ENCODE measurements at regions not wholly inside any gene's neighbourhood (a gene's known extent, or its start where the extent isn't known, plus 50 kb on each side); places are given as distances from the start of the nearest gene placed in this dataset.

DNA sequence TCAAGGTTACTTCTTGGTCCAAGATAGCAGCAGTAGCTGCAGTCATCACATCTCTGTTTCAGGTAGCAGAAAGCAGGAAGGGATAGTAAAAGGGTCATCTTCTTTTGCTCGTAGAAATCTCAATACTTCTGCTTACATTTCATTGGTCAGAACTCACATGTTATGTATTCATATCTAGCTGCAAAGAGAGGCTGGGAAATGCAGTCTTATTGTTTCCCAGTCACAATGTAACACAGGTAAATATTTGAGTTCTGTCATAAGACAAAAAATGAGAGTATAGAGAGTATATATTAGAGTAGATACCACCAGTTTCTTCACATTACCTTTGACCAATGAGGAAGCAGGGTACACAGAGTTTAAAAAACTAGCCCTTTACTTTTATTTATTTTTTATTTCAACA, 132.4 kb upstream of the ITGA6 start:
- no peak for TF ChIP-seq TCF4 (CRISPR knock-in tag; IDR thresholded peaks at IDR 0.05; ENCODE audit: borderline replicate concordance)
- ATAC-seq = no peak

DNA sequence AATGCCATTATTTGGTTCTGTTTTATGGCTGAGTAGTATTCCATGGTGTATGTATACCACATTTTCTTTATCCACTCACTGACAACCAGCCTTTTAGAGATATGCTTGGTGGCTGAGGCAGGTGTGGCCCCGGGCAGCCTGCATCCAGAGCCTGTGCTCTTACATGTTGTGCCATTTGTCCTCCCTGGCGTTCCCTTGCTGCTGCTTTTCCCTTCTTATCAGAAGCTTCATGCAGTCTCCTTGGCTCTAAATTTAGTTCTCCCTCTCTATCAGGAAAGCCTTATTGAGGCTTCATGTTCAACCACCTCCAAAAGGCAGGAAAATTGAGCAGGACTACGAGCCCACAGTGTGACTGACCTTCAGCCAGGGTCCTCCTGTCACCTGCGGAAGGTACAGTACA, 131.7 kb upstream of the ITGA6 start:
- ATAC-seq = no peak
- TF ChIP-seq ZC3H10 (CRISPR knock-in tag; IDR thresholded peaks at IDR 0.05) (no peak), RARB (CRISPR knock-in tag; IDR thresholded peaks at IDR 0.05) (no peak), ARNTL (CRISPR knock-in tag; IDR thresholded peaks at IDR 0.05; ENCODE audit: borderline replicate concordance, low read depth) (no peak), OSR1 (CRISPR knock-in tag; IDR thresholded peaks at IDR 0.05) (no peak), ZFP3 (CRISPR knock-in tag; IDR thresholded peaks at IDR 0.05) (no peak), ZNF70 (CRISPR knock-in tag; IDR thresholded peaks at IDR 0.05) (no peak), SNAI2 (CRISPR knock-in tag; IDR thresholded peaks at IDR 0.05) (no peak), TOX (CRISPR knock-in tag; IDR thresholded peaks at IDR 0.05; ENCODE audit: borderline replicate concordance) (no peak), BACH2 (CRISPR knock-in tag; IDR thresholded peaks at IDR 0.05; ENCODE audit: borderline replicate concordance) (no peak), ESRRG (CRISPR knock-in tag; IDR thresholded peaks at IDR 0.05) (no peak), TCF4 (CRISPR knock-in tag; IDR thresholded peaks at IDR 0.05; ENCODE audit: borderline replicate concordance) (no peak), ZNF8 (CRISPR knock-in tag; IDR thresholded peaks at IDR 0.05) (no peak), ZFP30 (CRISPR knock-in tag; IDR thresholded peaks at IDR 0.05) (no peak)
- TF ChIP-seq, protein P1, sequence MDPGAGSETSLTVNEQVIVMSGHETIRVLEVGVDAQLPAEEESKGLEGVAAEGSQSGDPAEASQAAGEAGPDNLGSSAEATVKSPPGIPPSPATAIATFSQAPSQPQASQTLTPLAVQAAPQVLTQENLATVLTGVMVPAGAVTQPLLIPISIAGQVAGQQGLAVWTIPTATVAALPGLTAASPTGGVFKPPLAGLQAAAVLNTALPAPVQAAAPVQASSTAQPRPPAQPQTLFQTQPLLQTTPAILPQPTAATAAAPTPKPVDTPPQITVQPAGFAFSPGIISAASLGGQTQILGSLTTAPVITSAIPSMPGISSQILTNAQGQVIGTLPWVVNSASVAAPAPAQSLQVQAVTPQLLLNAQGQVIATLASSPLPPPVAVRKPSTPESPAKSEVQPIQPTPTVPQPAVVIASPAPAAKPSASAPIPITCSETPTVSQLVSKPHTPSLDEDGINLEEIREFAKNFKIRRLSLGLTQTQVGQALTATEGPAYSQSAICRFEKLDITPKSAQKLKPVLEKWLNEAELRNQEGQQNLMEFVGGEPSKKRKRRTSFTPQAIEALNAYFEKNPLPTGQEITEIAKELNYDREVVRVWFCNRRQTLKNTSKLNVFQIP (CRISPR knock-in tag; IDR thresholded peaks at IDR 0.05; ENCODE audit: borderline replicate concordance, low read depth) = no peak
- TF ChIP-seq, protein P2, sequence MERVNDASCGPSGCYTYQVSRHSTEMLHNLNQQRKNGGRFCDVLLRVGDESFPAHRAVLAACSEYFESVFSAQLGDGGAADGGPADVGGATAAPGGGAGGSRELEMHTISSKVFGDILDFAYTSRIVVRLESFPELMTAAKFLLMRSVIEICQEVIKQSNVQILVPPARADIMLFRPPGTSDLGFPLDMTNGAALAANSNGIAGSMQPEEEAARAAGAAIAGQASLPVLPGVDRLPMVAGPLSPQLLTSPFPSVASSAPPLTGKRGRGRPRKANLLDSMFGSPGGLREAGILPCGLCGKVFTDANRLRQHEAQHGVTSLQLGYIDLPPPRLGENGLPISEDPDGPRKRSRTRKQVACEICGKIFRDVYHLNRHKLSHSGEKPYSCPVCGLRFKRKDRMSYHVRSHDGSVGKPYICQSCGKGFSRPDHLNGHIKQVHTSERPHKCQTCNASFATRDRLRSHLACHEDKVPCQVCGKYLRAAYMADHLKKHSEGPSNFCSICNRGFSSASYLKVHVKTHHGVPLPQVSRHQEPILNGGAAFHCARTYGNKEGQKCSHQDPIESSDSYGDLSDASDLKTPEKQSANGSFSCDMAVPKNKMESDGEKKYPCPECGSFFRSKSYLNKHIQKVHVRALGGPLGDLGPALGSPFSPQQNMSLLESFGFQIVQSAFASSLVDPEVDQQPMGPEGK (CRISPR knock-in tag; IDR thresholded peaks at IDR 0.05; ENCODE audit: borderline replicate concordance) = no peak
- TF ChIP-seq, protein P3, sequence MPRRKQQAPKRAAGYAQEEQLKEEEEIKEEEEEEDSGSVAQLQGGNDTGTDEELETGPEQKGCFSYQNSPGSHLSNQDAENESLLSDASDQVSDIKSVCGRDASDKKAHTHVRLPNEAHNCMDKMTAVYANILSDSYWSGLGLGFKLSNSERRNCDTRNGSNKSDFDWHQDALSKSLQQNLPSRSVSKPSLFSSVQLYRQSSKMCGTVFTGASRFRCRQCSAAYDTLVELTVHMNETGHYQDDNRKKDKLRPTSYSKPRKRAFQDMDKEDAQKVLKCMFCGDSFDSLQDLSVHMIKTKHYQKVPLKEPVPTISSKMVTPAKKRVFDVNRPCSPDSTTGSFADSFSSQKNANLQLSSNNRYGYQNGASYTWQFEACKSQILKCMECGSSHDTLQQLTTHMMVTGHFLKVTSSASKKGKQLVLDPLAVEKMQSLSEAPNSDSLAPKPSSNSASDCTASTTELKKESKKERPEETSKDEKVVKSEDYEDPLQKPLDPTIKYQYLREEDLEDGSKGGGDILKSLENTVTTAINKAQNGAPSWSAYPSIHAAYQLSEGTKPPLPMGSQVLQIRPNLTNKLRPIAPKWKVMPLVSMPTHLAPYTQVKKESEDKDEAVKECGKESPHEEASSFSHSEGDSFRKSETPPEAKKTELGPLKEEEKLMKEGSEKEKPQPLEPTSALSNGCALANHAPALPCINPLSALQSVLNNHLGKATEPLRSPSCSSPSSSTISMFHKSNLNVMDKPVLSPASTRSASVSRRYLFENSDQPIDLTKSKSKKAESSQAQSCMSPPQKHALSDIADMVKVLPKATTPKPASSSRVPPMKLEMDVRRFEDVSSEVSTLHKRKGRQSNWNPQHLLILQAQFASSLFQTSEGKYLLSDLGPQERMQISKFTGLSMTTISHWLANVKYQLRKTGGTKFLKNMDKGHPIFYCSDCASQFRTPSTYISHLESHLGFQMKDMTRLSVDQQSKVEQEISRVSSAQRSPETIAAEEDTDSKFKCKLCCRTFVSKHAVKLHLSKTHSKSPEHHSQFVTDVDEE (CRISPR knock-in tag; IDR thresholded peaks at IDR 0.05) = no peak
- TF ChIP-seq, protein P4, sequence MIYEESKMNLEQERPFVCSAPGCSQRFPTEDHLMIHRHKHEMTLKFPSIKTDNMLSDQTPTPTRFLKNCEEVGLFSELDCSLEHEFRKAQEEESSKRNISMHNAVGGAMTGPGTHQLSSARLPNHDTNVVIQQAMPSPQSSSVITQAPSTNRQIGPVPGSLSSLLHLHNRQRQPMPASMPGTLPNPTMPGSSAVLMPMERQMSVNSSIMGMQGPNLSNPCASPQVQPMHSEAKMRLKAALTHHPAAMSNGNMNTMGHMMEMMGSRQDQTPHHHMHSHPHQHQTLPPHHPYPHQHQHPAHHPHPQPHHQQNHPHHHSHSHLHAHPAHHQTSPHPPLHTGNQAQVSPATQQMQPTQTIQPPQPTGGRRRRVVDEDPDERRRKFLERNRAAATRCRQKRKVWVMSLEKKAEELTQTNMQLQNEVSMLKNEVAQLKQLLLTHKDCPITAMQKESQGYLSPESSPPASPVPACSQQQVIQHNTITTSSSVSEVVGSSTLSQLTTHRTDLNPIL (CRISPR knock-in tag; IDR thresholded peaks at IDR 0.05; ENCODE audit: low read depth) = no peak

DNA sequence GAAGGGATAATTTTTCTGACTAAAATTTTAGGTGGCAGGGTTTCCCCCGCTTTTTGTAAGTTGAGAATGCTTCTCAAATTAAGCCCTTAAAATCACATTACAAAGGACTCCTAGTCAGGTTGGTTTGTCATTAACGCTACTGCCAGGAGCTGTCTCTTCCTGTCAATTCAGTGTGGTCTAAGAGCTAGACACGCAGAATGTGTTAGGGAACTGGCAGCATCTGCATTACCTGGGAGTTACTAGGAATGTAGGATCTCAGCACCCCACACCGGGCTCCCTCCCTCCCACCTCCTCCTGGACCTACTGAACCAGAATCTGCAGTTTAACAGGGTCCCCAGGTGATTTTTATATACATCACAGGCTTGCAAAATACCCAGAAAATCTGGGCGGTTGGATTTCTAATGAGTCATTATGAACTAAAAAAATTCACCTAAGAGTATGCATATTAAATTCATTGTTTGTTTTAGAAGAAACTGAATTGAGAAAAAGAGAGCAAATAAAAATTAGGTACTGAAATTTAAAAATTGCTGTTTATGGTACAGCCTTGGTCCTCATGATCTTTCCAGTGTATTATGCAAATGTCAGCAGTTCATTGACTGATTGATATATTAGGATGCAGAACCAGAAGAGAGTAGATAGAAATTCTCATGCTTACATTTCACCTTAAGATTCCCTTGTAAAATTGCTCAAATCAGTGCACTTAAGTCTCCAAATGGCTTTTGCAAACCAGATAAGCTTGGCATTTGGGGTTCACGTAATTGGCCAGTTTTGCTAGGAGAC, 130.9 kb upstream of the ITGA6 start:
- no peak for ATAC-seq
- TF ChIP-seq, protein P1 (CRISPR knock-in tag; IDR thresholded peaks at IDR 0.05; ENCODE audit: borderline replicate concordance, low read depth) = no peak
- TF ChIP-seq PPARA (CRISPR knock-in tag; IDR thresholded peaks at IDR 0.05; ENCODE audit: borderline replicate concordance) (no peak), TCF4 (CRISPR knock-in tag; IDR thresholded peaks at IDR 0.05; ENCODE audit: borderline replicate concordance) (no peak), TOX (CRISPR knock-in tag; IDR thresholded peaks at IDR 0.05; ENCODE audit: borderline replicate concordance) (no peak), ZC3H10 (CRISPR knock-in tag; IDR thresholded peaks at IDR 0.05) (no peak), ZNF8 (CRISPR knock-in tag; IDR thresholded peaks at IDR 0.05) (no peak), BACH2 (CRISPR knock-in tag; IDR thresholded peaks at IDR 0.05; ENCODE audit: borderline replicate concordance) (no peak), ZNF565 (CRISPR knock-in tag; conservative IDR thresholded peaks at IDR 0.05; ENCODE audit: low read depth) (no peak), ISL1 (CRISPR knock-in tag; IDR thresholded peaks at IDR 0.05) (no peak), ZFP30 (CRISPR knock-in tag; IDR thresholded peaks at IDR 0.05) (no peak)
- TF ChIP-seq, protein P3 (CRISPR knock-in tag; IDR thresholded peaks at IDR 0.05) = no peak
- TF ChIP-seq, protein P4 (CRISPR knock-in tag; IDR thresholded peaks at IDR 0.05; ENCODE audit: low read depth) = no peak
- TF ChIP-seq, protein P5, sequence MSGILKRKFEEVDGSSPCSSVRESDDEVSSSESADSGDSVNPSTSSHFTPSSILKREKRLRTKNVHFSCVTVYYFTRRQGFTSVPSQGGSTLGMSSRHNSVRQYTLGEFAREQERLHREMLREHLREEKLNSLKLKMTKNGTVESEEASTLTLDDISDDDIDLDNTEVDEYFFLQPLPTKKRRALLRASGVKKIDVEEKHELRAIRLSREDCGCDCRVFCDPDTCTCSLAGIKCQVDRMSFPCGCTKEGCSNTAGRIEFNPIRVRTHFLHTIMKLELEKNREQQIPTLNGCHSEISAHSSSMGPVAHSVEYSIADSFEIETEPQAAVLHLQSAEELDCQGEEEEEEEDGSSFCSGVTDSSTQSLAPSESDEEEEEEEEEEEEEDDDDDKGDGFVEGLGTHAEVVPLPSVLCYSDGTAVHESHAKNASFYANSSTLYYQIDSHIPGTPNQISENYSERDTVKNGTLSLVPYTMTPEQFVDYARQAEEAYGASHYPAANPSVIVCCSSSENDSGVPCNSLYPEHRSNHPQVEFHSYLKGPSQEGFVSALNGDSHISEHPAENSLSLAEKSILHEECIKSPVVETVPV (CRISPR knock-in tag; IDR thresholded peaks at IDR 0.05) = no peak

Data from SK-N-SH treated with all-trans-retinoic acid at 6 μM for 48 hours (cell line).